H9 (cell line): ENCODE measurements at regions not wholly inside any gene's neighbourhood (a gene's known extent, or its start where the extent isn't known, plus 50 kb on each side); places are given as distances from the start of the nearest gene placed in this dataset.

ENCODE experiments used
- DNase-seq: peaks from one replicate; pipeline ENCODE4 v3.0.0-alpha.2; 2017
- H2AFZ ChIP-seq: one replicate; pipeline ENCODE4 v1.6.1; 2013; ENCODE audit warnings: mild to moderate bottlenecking, low read length, control low read depth, moderate library complexity
- H2AK5ac ChIP-seq: 2 replicates; pipeline ENCODE4 v1.6.1; 2013; ENCODE audit warnings: low read length, control low read depth, mixed read lengths; ENCODE audit not compliant: insufficient read length
- H2BK120ac ChIP-seq: one replicate; pipeline ENCODE4 v1.6.1; 2013; ENCODE audit warnings: low read depth, mild to moderate bottlenecking, low read length, control low read depth, inconsistent platforms; ENCODE audit not compliant: poor library complexity, severe bottlenecking
- H2BK12ac ChIP-seq: 2 replicates; pipeline ENCODE4 v1.6.1; 2013; ENCODE audit warnings: low read length, control low read depth, mixed read lengths, low read depth; ENCODE audit not compliant: insufficient read length
- H2BK15ac ChIP-seq: 2 replicates; pipeline ENCODE4 v1.6.1; 2013; ENCODE audit warnings: low read depth, low read length, control low read depth
- H2BK20ac ChIP-seq: one replicate; pipeline ENCODE4 v1.6.1; 2013; ENCODE audit warnings: low read depth, mild to moderate bottlenecking, low read length, control low read depth, inconsistent platforms; ENCODE audit not compliant: poor library complexity, severe bottlenecking
- H2BK5ac ChIP-seq: 2 replicates; pipeline ENCODE4 v1.6.1; 2013; ENCODE audit warnings: low read length, control low read depth, mixed read lengths; ENCODE audit not compliant: insufficient read length
- H3K14ac ChIP-seq: 2 replicates; pipeline ENCODE4 v1.6.1; 2013; ENCODE audit warnings: low read length, control low read depth; ENCODE audit not compliant: insufficient read depth
- H3K18ac ChIP-seq: 2 replicates; pipeline ENCODE4 v1.6.1; 2013; ENCODE audit warnings: low read depth, mild to moderate bottlenecking, mixed read lengths, low read length, control low read depth; ENCODE audit not compliant: insufficient read length
- H3K23ac ChIP-seq: 2 replicates; pipeline ENCODE4 v1.6.1; 2013; ENCODE audit warnings: low read length, control low read depth, mixed read lengths, low read depth; ENCODE audit not compliant: insufficient read length
- H3K23me2 ChIP-seq: 2 replicates; pipeline ENCODE4 v1.6.1; 2013; ENCODE audit warnings: low read depth, mild to moderate bottlenecking, mixed read lengths, low read length, control low read depth; ENCODE audit not compliant: insufficient read length, poor library complexity, severe bottlenecking
- H3K27ac ChIP-seq: 2 replicates; pipeline ENCODE4 v1.5.1; 2013; ENCODE audit warnings: low read length, control low read depth, mixed read lengths, low read depth; ENCODE audit not compliant: insufficient read length
- H3K27me3 ChIP-seq: 2 replicates; pipeline ENCODE4 v1.6.1; 2013; ENCODE audit warnings: low read length, control low read depth, inconsistent platforms; ENCODE audit not compliant: insufficient read depth
- H3K4ac ChIP-seq: 2 replicates; pipeline ENCODE4 v1.6.1; 2013; ENCODE audit warnings: low read depth, mild to moderate bottlenecking, control low read depth, inconsistent platforms, low read length, moderate library complexity
- H3K4me1 ChIP-seq: 2 replicates; pipeline ENCODE4 v1.6.1; 2013; ENCODE audit warnings: low read length, control low read depth, inconsistent platforms; ENCODE audit not compliant: insufficient read depth
- H3K4me2 ChIP-seq: 2 replicates; pipeline ENCODE4 v1.6.1; 2013; ENCODE audit warnings: low read length, control low read depth, mixed read lengths; ENCODE audit not compliant: insufficient read length, insufficient read depth
- H3K56ac ChIP-seq: 2 replicates; pipeline ENCODE4 v1.6.1; 2013; ENCODE audit warnings: low read depth, mild to moderate bottlenecking, mixed read lengths, low read length, control low read depth; ENCODE audit not compliant: insufficient read length
- H3K79me1 ChIP-seq: 2 replicates; pipeline ENCODE4 v1.6.1; 2013; ENCODE audit warnings: low read depth, mild to moderate bottlenecking, moderate library complexity, low read length, control low read depth, inconsistent platforms; ENCODE audit not compliant: insufficient read depth, poor library complexity, severe bottlenecking
- H3K79me2 ChIP-seq: 2 replicates; pipeline ENCODE4 v1.6.1; 2013; ENCODE audit warnings: low read length, control low read depth, inconsistent platforms; ENCODE audit not compliant: insufficient read depth
- H3K9ac ChIP-seq: 2 replicates; pipeline ENCODE4 v1.6.1; 2013; ENCODE audit warnings: low read length, control low read depth, mixed read lengths; ENCODE audit not compliant: insufficient read length; ENCODE audit errors: extremely low read depth
- H3K9me3 ChIP-seq: one replicate; pipeline ENCODE4 v1.6.1; 2013; ENCODE audit warnings: low read depth, low read length, inconsistent platforms; ENCODE audit not compliant: control insufficient read depth
- H3T11ph ChIP-seq: one replicate; pipeline ENCODE4 v1.6.1; 2013; ENCODE audit warnings: mild to moderate bottlenecking, low read length, control low read depth, inconsistent platforms
- H4K20me1 ChIP-seq: one replicate; pipeline ENCODE4 v1.6.1; 2013; ENCODE audit not compliant: control insufficient read depth, insufficient read length, insufficient read depth
- H4K5ac ChIP-seq: 2 replicates; pipeline ENCODE4 v1.6.1; 2013; ENCODE audit warnings: low read depth, mild to moderate bottlenecking, mixed read lengths, low read length, control low read depth; ENCODE audit not compliant: insufficient read length
- H4K8ac ChIP-seq: replicated peaks from 2 replicates; pipeline ENCODE4 v1.6.1; 2013; ENCODE audit warnings: low read length, control low read depth, mixed read lengths, low read depth; ENCODE audit not compliant: insufficient read length
- H4K91ac ChIP-seq: 2 replicates; pipeline ENCODE4 v1.6.1; 2013; ENCODE audit warnings: low read depth, mild to moderate bottlenecking, moderate library complexity, mixed read lengths, low read length, control low read depth; ENCODE audit not compliant: insufficient read length
- H3K27ac Mint-ChIP-seq, 3 experiments: 2 replicates in 2 of 3; 3 replicates in 1 of 3; pipeline ENCODE4 v1.8.0; 2020 to 2021; ENCODE audit warnings: mixed read lengths in 3 of 3, mild to moderate bottlenecking in 1 of 3, moderate library complexity in 1 of 3
- H3K27me3 Mint-ChIP-seq: 2 replicates; pipeline ENCODE4 v1.8.0; 2021; ENCODE audit warnings: low read depth, mild to moderate bottlenecking, moderate library complexity, mixed read lengths
- H3K36me3 Mint-ChIP-seq, 3 experiments: 2 replicates in 2 of 3; 3 replicates in 1 of 3; pipeline ENCODE4 v1.8.0; 2020 to 2021; ENCODE audit warnings: low read depth in 3 of 3, mixed read lengths in 3 of 3; ENCODE audit not compliant: insufficient read depth in 1 of 3
- H3K4me1 Mint-ChIP-seq, 2 experiments: 2 replicates each; pipeline ENCODE4 v1.8.0; 2020; ENCODE audit warnings: mixed read lengths in 2 of 2
- H3K4me3 Mint-ChIP-seq, 2 experiments: 2 replicates in 1 of 2; 3 replicates in 1 of 2; pipeline ENCODE4 v1.8.0; 2020 to 2021; ENCODE audit warnings: mild to moderate bottlenecking in 2 of 2, mixed read lengths in 2 of 2, moderate library complexity in 1 of 2
- H3K9me3 Mint-ChIP-seq, 2 experiments: 2 replicates in 1 of 2; 3 replicates in 1 of 2; pipeline ENCODE4 v1.8.0; 2020; ENCODE audit warnings: mild to moderate bottlenecking in 2 of 2, mixed read lengths in 2 of 2, moderate library complexity in 1 of 2
- CTCF ChIP-seq: fragments of 200-600 bp; sonication (generic); conservative IDR thresholded peaks from 3 replicates; pipeline ENCODE4 v1.8.0; 2021; ENCODE audit warnings: antibody characterized with exemption, mild to moderate bottlenecking
- WGBS: extraction: QIAGEN DNeasy Blood & Tissue Kit; methylation state at CpG from one replicate; pipeline ENCODE4 v1.1.7; 2013; ENCODE audit warnings: missing lambda C conversion rate, low lambda C conversion rate, mixed read lengths; ENCODE audit not compliant: insufficient read length; ENCODE audit errors: extremely low coverage; 5-methylcytosine and 5-hydroxymethylcytosine counted together

GRCh38 chr3:24713516-24713915 is 218.9 kb upstream of the THRB start:
- Histone ChIP-seq H2AFZ (no peak overlapping the region), H4K91ac (no peak overlapping the region), H3K14ac (no peak overlapping the region), H3K4me2 (no peak overlapping the region), H3K27ac (no peak overlapping the region), H2BK15ac (no peak overlapping the region), H3K79me2 (no peaks in the 10 kb centered on the region), H2BK12ac (no peak overlapping the region), H2AK5ac (no peak overlapping the region), H3K56ac (no peak overlapping the region), H3K9me3 (no peaks in the 10 kb centered on the region), H4K5ac (no peak overlapping the region), H4K8ac (no peak overlapping the region), H2BK5ac (no peak overlapping the region), H3K4ac (no peak overlapping the region), H3K27me3 (no peaks in the 10 kb centered on the region), H3K23ac (no peak overlapping the region), H3T11ph (no peak overlapping the region), H3K79me1 (no peaks in the 10 kb centered on the region), H3K23me2 (no peaks in the 10 kb centered on the region), H2BK20ac (no peak overlapping the region), H3K4me1 (no peaks in the 10 kb centered on the region), H2BK120ac (no peak overlapping the region), H3K18ac (no peak overlapping the region), H4K20me1 (no peaks in the 10 kb centered on the region), H3K9ac (no peak overlapping the region)
- Mint-ChIP-seq H3K36me3 (no peaks in the 10 kb centered on the region), H3K9me3 (no peaks in the 10 kb centered on the region), H3K27me3 (no peaks in the 10 kb centered on the region), H3K4me3 (no peak overlapping the region), H3K27ac (no peak overlapping the region), H3K4me1 (peaks cover 6 to 9% of the 10 kb centered on the region in 2 experiments)
- WGBS: no CpG with 5 or more reads among the region's 2 CpGs
- TF ChIP-seq CTCF: no peak
- no peak for DNase-seq
